ENCODE measurements at regions not wholly inside any gene's neighbourhood (a gene's known extent, or its start where the extent isn't known, plus 50 kb on each side); places are given as distances from the start of the nearest gene placed in this dataset.

- TF ChIP-seq, protein P1, sequence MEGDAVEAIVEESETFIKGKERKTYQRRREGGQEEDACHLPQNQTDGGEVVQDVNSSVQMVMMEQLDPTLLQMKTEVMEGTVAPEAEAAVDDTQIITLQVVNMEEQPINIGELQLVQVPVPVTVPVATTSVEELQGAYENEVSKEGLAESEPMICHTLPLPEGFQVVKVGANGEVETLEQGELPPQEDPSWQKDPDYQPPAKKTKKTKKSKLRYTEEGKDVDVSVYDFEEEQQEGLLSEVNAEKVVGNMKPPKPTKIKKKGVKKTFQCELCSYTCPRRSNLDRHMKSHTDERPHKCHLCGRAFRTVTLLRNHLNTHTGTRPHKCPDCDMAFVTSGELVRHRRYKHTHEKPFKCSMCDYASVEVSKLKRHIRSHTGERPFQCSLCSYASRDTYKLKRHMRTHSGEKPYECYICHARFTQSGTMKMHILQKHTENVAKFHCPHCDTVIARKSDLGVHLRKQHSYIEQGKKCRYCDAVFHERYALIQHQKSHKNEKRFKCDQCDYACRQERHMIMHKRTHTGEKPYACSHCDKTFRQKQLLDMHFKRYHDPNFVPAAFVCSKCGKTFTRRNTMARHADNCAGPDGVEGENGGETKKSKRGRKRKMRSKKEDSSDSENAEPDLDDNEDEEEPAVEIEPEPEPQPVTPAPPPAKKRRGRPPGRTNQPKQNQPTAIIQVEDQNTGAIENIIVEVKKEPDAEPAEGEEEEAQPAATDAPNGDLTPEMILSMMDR (IDR thresholded peaks at IDR 0.05) = no peak
- no peak for TF ChIP-seq POLR2A (IDR thresholded peaks at IDR 0.05)
These were observed 279.0 kb upstream of the TLE4 start for GRCh38 chr9:79292731-79293280.

All from thyroid gland (tissue), 4 donors.